ENCODE measurements at regions not wholly inside any gene's neighbourhood (a gene's known extent, or its start where the extent isn't known, plus 50 kb on each side); places are given as distances from the start of the nearest gene placed in this dataset.

GRCh38 chr3:18103591-18103990 lies 321.5 kb downstream of the SATB1 start:
- no peak overlapping the region for H3K4me3 ChIP-seq
- no peaks in the 10 kb centered on the region for H3K9me3 ChIP-seq
- H3K36me3 ChIP-seq (replicated peaks in 1 of 2; ENCODE audit: insufficient read depth in 1 of 2, low read depth in 2 of 2), result no peaks in the 10 kb centered on the region
- intact Hi-C loops (cut with DNase I), result no loop called here
- H3K4me1 ChIP-seq, result no peaks in the 10 kb centered on the region
- TF ChIP-seq POLR2A (IDR thresholded peaks at IDR 0.05) (no peak), CTCF (IDR thresholded peaks at IDR 0.05) (no peak)
- H3K27me3 ChIP-seq, result no peaks in the 10 kb centered on the region
- DNase-seq (no peak), ATAC-seq (no peak)
- no peak overlapping the region for H3K27ac ChIP-seq
- WGBS, 2 donors, result 74 to 81% methylated on average over 3 of the region's 3 CpGs

- TF ChIP-seq CTCF (IDR thresholded peaks at IDR 0.05), result no peak
- TF ChIP-seq POLR2A (IDR thresholded peaks at IDR 0.05), result no peak
- H3K36me3 ChIP-seq (replicated peaks in 1 of 2; ENCODE audit: insufficient read depth in 1 of 2, low read depth in 2 of 2), result no peaks in the 10 kb centered on the region
- intact Hi-C loops (cut with DNase I), result no loop called here
- no peak overlapping the region for H3K4me3 ChIP-seq
- ATAC-seq, result no peak
- no peaks in the 10 kb centered on the region for H3K27me3 ChIP-seq
- no peak for DNase-seq
- no peaks in the 10 kb centered on the region for H3K4me1 ChIP-seq
- peaks cover 0 to 7% (median 0%) of the 10 kb centered on the region in 3 donors for H3K9me3 ChIP-seq
- no peak overlapping the region for H3K27ac ChIP-seq
These were observed 325.0 kb downstream of the SATB1 start for GRCh38 chr3:18100121-18100520.

- TF ChIP-seq POLR2A (IDR thresholded peaks at IDR 0.05) (no peak), CTCF (IDR thresholded peaks at IDR 0.05) (no peak)
- no peak overlapping the region for H3K4me3 ChIP-seq
- ATAC-seq, result no peak
- DNase-seq, result no peak
- H3K9me3 ChIP-seq, result peaks cover 0 to 7% (median 0%) of the 10 kb centered on the region in 3 donors
- H3K4me1 ChIP-seq, result no peaks in the 10 kb centered on the region
- intact Hi-C loops (cut with DNase I), result no loop called here
- H3K27ac ChIP-seq, result no peak overlapping the region
- 68 to 84% methylated on average over 5 of the region's 5 CpGs for WGBS, 2 donors
- no peaks in the 10 kb centered on the region for H3K27me3 ChIP-seq
- H3K36me3 ChIP-seq (replicated peaks in 1 of 2; ENCODE audit: insufficient read depth in 1 of 2, low read depth in 2 of 2), result no peaks in the 10 kb centered on the region
These were observed 325.5 kb downstream of the SATB1 start for GRCh38 chr3:18099611-18100010.

- H3K27ac ChIP-seq, result no peak overlapping the region
- DNase-seq, result no peak
- H3K4me3 ChIP-seq, result no peak overlapping the region
- no peaks in the 10 kb centered on the region for H3K4me1 ChIP-seq
- TF ChIP-seq POLR2A (IDR thresholded peaks at IDR 0.05) (no peak), CTCF (IDR thresholded peaks at IDR 0.05) (no peak)
- H3K27me3 ChIP-seq, result no peaks in the 10 kb centered on the region
- intact Hi-C loops (cut with DNase I), result no loop called here
- 86 to 88% methylated on average over 6 of the region's 6 CpGs for WGBS, 2 donors
- H3K36me3 ChIP-seq (replicated peaks in 1 of 2; ENCODE audit: insufficient read depth in 1 of 2, low read depth in 2 of 2), result no peaks in the 10 kb centered on the region
- H3K9me3 ChIP-seq, result peaks cover 0 to 7% (median 0%) of the 10 kb centered on the region in 3 donors
- no peak for ATAC-seq
These were observed 326.1 kb downstream of the SATB1 start for GRCh38 chr3:18098960-18099587.

- intact Hi-C loops (cut with DNase I), result no loop called here
- no peak for TF ChIP-seq POLR2A (IDR thresholded peaks at IDR 0.05)
- 73 to 81% methylated on average over 3 of the region's 3 CpGs for WGBS, 2 donors
- ATAC-seq (no peak), DNase-seq (no peak)
- H3K4me3 ChIP-seq, result no peak overlapping the region
- H3K27ac ChIP-seq, result no peak overlapping the region
- H3K36me3 ChIP-seq (replicated peaks in 1 of 2; ENCODE audit: insufficient read depth in 1 of 2, low read depth in 2 of 2), result no peaks in the 10 kb centered on the region
- no peaks in the 10 kb centered on the region for H3K4me1 ChIP-seq
- H3K27me3 ChIP-seq, result no peaks in the 10 kb centered on the region
- peaks cover 0 to 7% (median 0%) of the 10 kb centered on the region in 3 donors for H3K9me3 ChIP-seq
These were observed 327.1 kb downstream of the SATB1 start for GRCh38 chr3:18097989-18098388.
